Calu3 (cell line): ENCODE measurements at regions not wholly inside any gene's neighbourhood (a gene's known extent, or its start where the extent isn't known, plus 50 kb on each side); places are given as distances from the start of the nearest gene placed in this dataset.

Source experiments
- BruUV-seq: library from RNA; stranded (reverse); fragments of 400-500 nt; replicated peaks from 2 replicates; lab custom pipeline; 2021; lab: Mats Ljungman, UMichigan
- CTCF ChIA-PET: fragments of 300-600 bp; sonication (Branson Sonifier 250); formaldehyde crosslinking; loops from one replicate; lab custom pipeline; 2022; ENCODE audit warnings: antibody characterized with exemption; lab: Charles Lee
- DNase-seq: peaks from one replicate; pipeline ENCODE4 v3.0.0; 2022
- H3K27ac Mint-ChIP-seq: one replicate; pipeline ENCODE4 v1.8.0; 2022; ENCODE audit warnings: mixed read lengths; ENCODE audit not compliant: unreplicated experiment
- H3K27me3 Mint-ChIP-seq: one replicate; pipeline ENCODE4 v1.8.0; 2022; ENCODE audit warnings: mixed read lengths; ENCODE audit not compliant: unreplicated experiment
- H3K36me3 Mint-ChIP-seq: one replicate; pipeline ENCODE4 v1.8.0; 2022; ENCODE audit warnings: mild to moderate bottlenecking, moderate library complexity, mixed read lengths; ENCODE audit not compliant: insufficient read depth, unreplicated experiment
- H3K4me1 Mint-ChIP-seq: one replicate; pipeline ENCODE4 v1.8.0; 2022; ENCODE audit warnings: mild to moderate bottlenecking, low read depth, mixed read lengths; ENCODE audit not compliant: unreplicated experiment
- H3K4me3 Mint-ChIP-seq: one replicate; pipeline ENCODE4 v1.8.0; 2022; ENCODE audit warnings: mild to moderate bottlenecking, low read depth, moderate library complexity, mixed read lengths; ENCODE audit not compliant: unreplicated experiment
- H3K9me3 Mint-ChIP-seq: one replicate; pipeline ENCODE4 v1.8.0; 2022; ENCODE audit warnings: low read depth, mixed read lengths; ENCODE audit not compliant: unreplicated experiment
- intact Hi-C: fragments of 100-400 bp; cut with micrococcal nuclease; formaldehyde crosslinking; loops from one replicate; pipeline ENCODE4 v1.10.0; 2022; ENCODE audit not compliant: unreplicated experiment
- TF ChIP-seq, protein P1 (sequence below): fragments of 200-600 bp; IDR thresholded peaks from one replicate; pipeline ENCODE4 v1.8.0; 2022; ENCODE audit warnings: antibody characterized with exemption; ENCODE audit not compliant: unreplicated experiment

DNA sequence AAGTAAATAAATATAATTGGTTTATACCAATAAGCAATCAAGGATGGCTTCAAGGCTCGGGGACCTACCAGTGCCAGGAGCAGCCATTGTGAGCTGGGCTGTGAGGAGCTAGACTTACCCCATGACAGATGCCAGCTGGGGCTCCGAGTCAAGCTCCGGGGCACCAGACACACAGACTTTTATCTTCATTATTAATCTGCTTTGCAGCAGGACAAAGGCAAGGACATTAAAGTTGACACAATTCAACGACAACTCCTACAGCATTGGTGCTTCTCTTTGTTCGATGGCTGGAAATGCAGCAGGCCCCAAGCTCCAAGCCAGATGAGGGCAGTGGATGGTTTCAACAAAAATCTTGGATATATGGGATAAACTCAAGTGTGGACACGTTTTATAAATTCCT, 68.3 kb downstream of the CD24 start:
- H3K9me3 Mint-ChIP-seq = no peaks in the 10 kb centered on the region
- CTCF ChIA-PET = no interaction called here
- H3K4me3 Mint-ChIP-seq = no peak overlapping the region
- no peak for DNase-seq
- no TSS peak for BruUV-seq
- no peaks in the 10 kb centered on the region for H3K36me3 Mint-ChIP-seq
- H3K27ac Mint-ChIP-seq = no peak overlapping the region
- peaks cover 5% of the 10 kb centered on the region for H3K4me1 Mint-ChIP-seq
- H3K27me3 Mint-ChIP-seq = no peaks in the 10 kb centered on the region
- intact Hi-C loops = no loop called here
- TF ChIP-seq, protein P1, sequence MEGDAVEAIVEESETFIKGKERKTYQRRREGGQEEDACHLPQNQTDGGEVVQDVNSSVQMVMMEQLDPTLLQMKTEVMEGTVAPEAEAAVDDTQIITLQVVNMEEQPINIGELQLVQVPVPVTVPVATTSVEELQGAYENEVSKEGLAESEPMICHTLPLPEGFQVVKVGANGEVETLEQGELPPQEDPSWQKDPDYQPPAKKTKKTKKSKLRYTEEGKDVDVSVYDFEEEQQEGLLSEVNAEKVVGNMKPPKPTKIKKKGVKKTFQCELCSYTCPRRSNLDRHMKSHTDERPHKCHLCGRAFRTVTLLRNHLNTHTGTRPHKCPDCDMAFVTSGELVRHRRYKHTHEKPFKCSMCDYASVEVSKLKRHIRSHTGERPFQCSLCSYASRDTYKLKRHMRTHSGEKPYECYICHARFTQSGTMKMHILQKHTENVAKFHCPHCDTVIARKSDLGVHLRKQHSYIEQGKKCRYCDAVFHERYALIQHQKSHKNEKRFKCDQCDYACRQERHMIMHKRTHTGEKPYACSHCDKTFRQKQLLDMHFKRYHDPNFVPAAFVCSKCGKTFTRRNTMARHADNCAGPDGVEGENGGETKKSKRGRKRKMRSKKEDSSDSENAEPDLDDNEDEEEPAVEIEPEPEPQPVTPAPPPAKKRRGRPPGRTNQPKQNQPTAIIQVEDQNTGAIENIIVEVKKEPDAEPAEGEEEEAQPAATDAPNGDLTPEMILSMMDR = no peak

DNA sequence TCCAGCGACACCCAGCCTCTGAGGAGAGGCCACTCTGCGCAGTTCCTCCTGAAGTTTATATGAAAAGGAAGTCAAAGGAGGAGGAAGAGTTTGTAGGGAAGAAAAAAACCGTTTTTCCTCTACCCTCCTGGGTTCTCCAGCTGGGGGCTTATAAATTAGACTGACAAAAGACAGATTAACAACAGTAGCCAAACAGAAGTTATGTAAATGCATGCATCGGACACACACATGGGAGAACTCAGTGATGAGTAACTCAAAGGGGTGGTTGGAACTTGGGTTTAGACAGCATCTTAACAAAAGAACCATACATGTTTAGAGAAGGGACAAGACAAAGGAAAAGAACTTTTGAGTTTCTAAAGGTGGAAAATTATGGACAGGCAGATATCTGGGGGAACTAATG, 71.2 kb downstream of the CD24 start:
- no peak for DNase-seq
- CTCF ChIA-PET = no interaction called here
- Mint-ChIP-seq H3K4me1 (no peaks in the 10 kb centered on the region), H3K27me3 (no peaks in the 10 kb centered on the region), H3K9me3 (peaks cover 9% of the 10 kb centered on the region), H3K4me3 (no peak overlapping the region), H3K36me3 (no peaks in the 10 kb centered on the region), H3K27ac (no peak overlapping the region)
- intact Hi-C loops = no loop called here
- no TSS peak for BruUV-seq
- TF ChIP-seq, protein P1 = no peak

DNA sequence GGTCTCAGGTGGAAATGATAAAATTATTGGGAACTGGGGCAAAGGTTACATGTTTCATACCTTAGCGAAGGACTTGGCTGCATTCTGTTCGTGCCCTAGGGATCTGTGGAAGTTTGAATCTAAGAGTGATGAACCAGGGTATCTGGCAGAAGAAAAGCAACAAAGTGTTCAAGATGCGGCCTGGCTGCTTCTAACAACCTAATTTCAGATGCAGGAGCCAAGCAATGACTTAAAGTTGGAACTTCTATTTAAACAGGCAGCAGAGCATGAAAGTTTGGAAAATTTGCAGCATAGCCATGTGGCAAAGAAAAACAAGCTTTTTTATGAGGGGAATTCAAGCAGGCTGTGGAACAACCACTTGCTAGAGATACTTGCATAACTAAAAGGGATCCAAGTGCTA, 73.5 kb downstream of the CD24 start:
- no peak overlapping the region for H3K4me3 Mint-ChIP-seq
- TF ChIP-seq, protein P1 = no peak
- no peaks in the 10 kb centered on the region for H3K4me1 Mint-ChIP-seq
- CTCF ChIA-PET = no interaction called here
- H3K9me3 Mint-ChIP-seq = peaks cover 12% of the 10 kb centered on the region
- intact Hi-C loops = no loop called here
- H3K36me3 Mint-ChIP-seq = no peaks in the 10 kb centered on the region
- no peaks in the 10 kb centered on the region for H3K27me3 Mint-ChIP-seq
- no peak overlapping the region for H3K27ac Mint-ChIP-seq
- no TSS peak for BruUV-seq
- no peak for DNase-seq

DNA sequence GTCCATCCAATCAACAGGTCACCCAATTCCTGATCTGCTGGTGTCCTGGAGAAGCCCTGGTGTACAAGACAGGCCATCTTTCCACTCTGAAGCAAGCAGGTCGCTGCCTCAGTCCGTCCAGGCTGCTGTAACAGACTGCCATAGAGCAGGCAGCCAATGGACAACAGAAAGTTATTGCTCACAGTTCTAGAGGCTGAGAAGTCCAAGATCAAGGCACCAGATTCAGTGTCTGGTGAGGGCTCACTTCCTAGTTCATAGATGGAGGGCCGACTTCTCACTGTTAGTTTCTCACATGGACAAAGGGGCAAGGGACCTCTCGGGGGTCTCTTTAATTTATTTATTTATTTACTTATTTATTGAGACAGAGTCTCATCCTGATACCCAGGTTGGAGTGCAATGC, 74.8 kb downstream of the CD24 start:
- TF ChIP-seq, protein P1 = no peak
- no TSS peak for BruUV-seq
- Mint-ChIP-seq H3K27ac (no peak overlapping the region), H3K27me3 (no peaks in the 10 kb centered on the region), H3K9me3 (peaks cover 16% of the 10 kb centered on the region), H3K36me3 (no peaks in the 10 kb centered on the region), H3K4me3 (no peak overlapping the region), H3K4me1 (peaks cover 12% of the 10 kb centered on the region)
- intact Hi-C loops = no loop called here
- CTCF ChIA-PET = no interaction called here
- no peak for DNase-seq

DNA sequence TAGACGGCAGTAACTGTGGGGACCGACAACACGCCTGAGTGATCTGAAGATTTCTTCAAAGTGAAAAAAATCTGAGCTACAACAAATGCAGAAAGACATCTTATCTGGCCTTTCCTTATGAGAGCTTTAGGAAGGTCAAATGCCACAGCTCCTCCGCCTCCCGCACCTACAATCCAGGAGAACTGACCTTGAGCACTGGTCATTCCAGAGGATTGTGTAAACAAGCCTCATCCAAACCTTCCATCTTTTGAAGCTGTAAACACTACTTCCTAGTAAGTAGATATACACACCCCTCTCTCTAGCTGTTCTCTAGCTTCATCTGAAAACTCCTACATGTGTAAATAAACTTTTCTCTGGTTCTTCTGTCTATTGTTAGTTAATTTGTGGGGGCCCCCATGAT, 76.9 kb downstream of the CD24 start:
- Mint-ChIP-seq H3K27ac (no peak overlapping the region), H3K27me3 (no peaks in the 10 kb centered on the region), H3K4me3 (no peak overlapping the region), H3K4me1 (peaks cover 12% of the 10 kb centered on the region), H3K9me3 (peaks cover 23% of the 10 kb centered on the region), H3K36me3 (no peaks in the 10 kb centered on the region)
- CTCF ChIA-PET = interaction anchor here (0.9 kb wide), 1 partner anchor 15 kb away, joined by 8 read pairs; no protein-coding TSS in a partner anchor
- BruUV-seq = no TSS peak
- TF ChIP-seq, protein P1 = no peak
- DNase-seq = no peak
- intact Hi-C loops = no loop called here
